GM12878 (cell line): ENCODE measurements at regions not wholly inside any gene's neighbourhood (a gene's known extent, or its start where the extent isn't known, plus 50 kb on each side); places are given as distances from the start of the nearest gene placed in this dataset.

Source experiments
- BACH1 ChIP-seq: fragments of 450-650 bp; IDR thresholded peaks from 2 replicates; pipeline ENCODE4 v1.6.1; 2017; ENCODE audit warnings: mild to moderate bottlenecking, borderline replicate concordance
- BHLHE40 ChIP-seq, 2 experiments: fragments of 450-650 bp in 1 of 2; IDR thresholded peaks; 2 replicates each; pipeline ENCODE4 v1.6.1; 2011 to 2017; ENCODE audit warnings: low read depth in 2 of 2, borderline replicate concordance in 1 of 2, improper control_type of control experiment in 1 of 2, low read length in 1 of 2, mild to moderate bottlenecking in 1 of 2
- BMI1 ChIP-seq: fragments of 450-650 bp; IDR thresholded peaks from 2 replicates; pipeline ENCODE4 v1.6.1; 2016; ENCODE audit warnings: mild to moderate bottlenecking, moderate library complexity, borderline replicate concordance
- EED ChIP-seq: sonication (generic); IDR thresholded peaks from 2 replicates; pipeline ENCODE4 v1.6.1; 2016; ENCODE audit warnings: antibody characterized with exemption, low read depth
- EP300 ChIP-seq, 2 experiments: fragments of 150-350 bp in 1 of 2; IDR thresholded peaks; 2 replicates each; pipeline ENCODE4 v1.6.1; 2011 to 2012; ENCODE audit warnings: low read depth in 2 of 2, low read length in 2 of 2, borderline replicate concordance in 1 of 2, improper control_type of control experiment in 1 of 2, inconsistent platforms in 1 of 2; ENCODE audit not compliant: control insufficient read depth in 1 of 2
- IRF4 ChIP-seq: IDR thresholded peaks from 2 replicates; pipeline ENCODE4 v1.6.1; 2011; ENCODE audit warnings: low read depth, low read length
- KLF5 ChIP-seq: fragments of 450-650 bp; IDR thresholded peaks from 2 replicates; pipeline ENCODE4 v1.6.1; 2014; ENCODE audit warnings: mild to moderate bottlenecking; ENCODE audit not compliant: partially characterized antibody
- NR2C2 ChIP-seq: IDR thresholded peaks from 2 replicates; pipeline ENCODE4 v1.6.1; 2011; ENCODE audit warnings: borderline replicate concordance, low read depth; ENCODE audit not compliant: control insufficient read depth, insufficient read length
- POU2F2 ChIP-seq: IDR thresholded peaks from 3 replicates; pipeline ENCODE4 v1.6.1; 2011; ENCODE audit warnings: low read depth, mild to moderate bottlenecking, low read length, borderline replicate concordance
- SPI1 ChIP-seq: IDR thresholded peaks from 2 replicates; pipeline ENCODE4 v1.6.1; 2011; ENCODE audit warnings: low read depth, mild to moderate bottlenecking, low read length, moderate library complexity, borderline replicate concordance; ENCODE audit not compliant: insufficient read depth
- TCF3 ChIP-seq: IDR thresholded peaks from 2 replicates; pipeline ENCODE4 v1.6.1; 2012; ENCODE audit warnings: low read depth, mild to moderate bottlenecking, low read length, borderline replicate concordance; ENCODE audit not compliant: insufficient read depth
- WRNIP1 ChIP-seq: IDR thresholded peaks from 2 replicates; pipeline ENCODE4 v1.6.1; 2011; ENCODE audit warnings: low read depth, low read length, improper control_type of control experiment, borderline replicate concordance

DNA sequence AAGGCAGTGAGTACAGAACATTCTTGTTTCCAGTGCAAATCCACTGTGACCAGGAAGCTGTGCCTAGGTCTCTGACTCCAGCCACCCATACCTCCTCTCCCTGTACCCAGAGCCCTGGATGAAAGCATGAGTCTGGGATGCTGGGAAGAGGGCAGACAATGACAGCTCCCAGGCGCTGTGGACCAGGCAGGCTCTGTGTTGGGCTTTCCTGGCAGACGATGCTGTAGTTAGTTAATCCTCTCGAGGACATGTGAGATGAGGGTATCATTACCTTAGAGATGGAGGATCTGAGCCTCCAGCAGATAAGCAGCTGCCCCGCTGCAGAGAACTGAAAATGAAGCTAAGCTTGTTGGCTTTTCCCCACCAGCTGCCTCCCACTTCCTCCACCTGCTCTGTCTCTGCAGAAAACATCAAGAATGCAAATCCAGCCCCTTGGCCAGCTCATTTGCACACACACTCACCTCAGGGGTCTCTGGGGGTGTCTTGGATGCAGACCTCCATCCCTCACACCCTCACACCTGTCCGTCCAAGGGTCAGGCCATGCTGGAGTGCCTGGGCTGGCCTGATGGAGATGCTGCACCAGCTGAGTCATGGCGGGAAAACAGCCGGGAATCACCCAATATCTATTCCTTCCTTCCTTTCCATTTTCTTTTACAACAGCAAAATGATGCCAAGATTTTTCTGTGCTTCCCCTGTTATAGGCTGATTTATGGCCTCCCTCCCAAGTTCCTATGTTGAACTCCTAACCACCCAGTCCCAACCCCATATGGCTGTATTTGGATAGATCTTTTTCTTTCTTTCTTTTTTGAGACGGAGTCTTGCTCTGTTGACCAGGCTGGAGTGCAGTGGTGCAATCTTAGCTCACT lies 94.9 kb upstream of the SEPTIN5 start (continued):
- peak; percentile 13 to 16; a peak in 1 of 4 replicates for TF ChIP-seq BHLHE40 (IDR thresholded peaks at IDR 0.05; ENCODE audit: borderline replicate concordance in 1 of 2, low read depth in 2 of 2, low read length in 1 of 2)
- peak in 1 of 2 experiments; percentile 56; a peak in 2 of 4 replicates for TF ChIP-seq EP300 (IDR thresholded peaks at IDR 0.05; ENCODE audit: borderline replicate concordance in 1 of 2, control insufficient read depth in 1 of 2, low read depth in 2 of 2, low read length in 2 of 2)
- no peak for TF ChIP-seq BMI1
- peak; percentile 41; the same call in 1 of the 2 replicates for TF ChIP-seq EED
- TF ChIP-seq POU2F2, result peak; percentile 82; the same call in 2 of the 3 replicates
- no peak for TF ChIP-seq NR2C2
- TF ChIP-seq SPI1, result peak; percentile 87
- peak; percentile 83; the same call in 1 of the 2 replicates for TF ChIP-seq IRF4
- TF ChIP-seq BACH1, result no peak
- no peak for TF ChIP-seq WRNIP1
- TF ChIP-seq TCF3, result peak; percentile 77; the same call in 1 of the 2 replicates
- TF ChIP-seq KLF5, result no peak
